Endothelial cell of umbilical vein (primary cell): ENCODE measurements at regions not wholly inside any gene's neighbourhood (a gene's known extent, or its start where the extent isn't known, plus 50 kb on each side); places are given as distances from the start of the nearest gene placed in this dataset.

Experiments used
- CTCF ChIP-seq, 2 donors: IDR thresholded peaks; 1 replicate in 1 of 2; 2 replicates in 1 of 2; pipeline ENCODE4 v1.5.1; 2011; ENCODE audit warnings: low read length in 2 of 2, mild to moderate bottlenecking in 2 of 2, moderate library complexity in 2 of 2, control low read depth in 1 of 2, inconsistent platforms in 1 of 2, low read depth in 1 of 2; ENCODE audit not compliant: insufficient read depth in 1 of 2; ENCODE audit errors: extremely low read depth in 1 of 2
- EZH2 ChIP-seq: IDR thresholded peaks from 2 replicates; pipeline ENCODE4 v1.6.1; 2012; ENCODE audit warnings: borderline replicate concordance, low read depth, mild to moderate bottlenecking, moderate library complexity, low read length, inconsistent platforms; ENCODE audit not compliant: severe bottlenecking
- POLR2A ChIP-seq: IDR thresholded peaks from 2 replicates; pipeline ENCODE4 v1.6.1; 2012; ENCODE audit warnings: low read depth, mild to moderate bottlenecking, control low read depth, low read length
- POLR2AphosphoS5 ChIP-seq: IDR thresholded peaks from 2 replicates; pipeline ENCODE4 v1.6.1; 2012; ENCODE audit warnings: low read depth, mild to moderate bottlenecking, control low read depth, low read length, moderate library complexity; ENCODE audit not compliant: insufficient read depth

- no peak for TF ChIP-seq EZH2
- TF ChIP-seq POLR2A, result no peak
- no peak for TF ChIP-seq CTCF (IDR thresholded peaks at IDR 0.05; ENCODE audit: extremely low read depth in 1 of 2, insufficient read depth in 1 of 2, low read depth in 1 of 2, low read length in 2 of 2)
- TF ChIP-seq POLR2AphosphoS5, result no peak
Observed at GRCh38 chr17:36813357-36813756, 123.9 kb upstream of the LHX1 start.
